Right atrium auricular region (tissue), 2 donors: ENCODE measurements at regions not wholly inside any gene's neighbourhood (a gene's known extent, or its start where the extent isn't known, plus 50 kb on each side); places are given as distances from the start of the nearest gene placed in this dataset.

Experiments used
- DNase-seq: peaks from one replicate; pipeline ENCODE4 v3.0.0-alpha.2; 2019; ENCODE audit warnings: low spot score
- H3K27ac ChIP-seq, 2 donors: fragments of 200-600 bp; sonication (generic); 1 replicate in 1 of 2; 2 replicates in 1 of 2; pipeline ENCODE4 v1.5.1; 2016 to 2019
- H3K27me3 ChIP-seq, 2 donors: fragments of 200-600 bp; sonication (generic); one replicate each; pipeline versions ENCODE4 v1.5.1 to v1.6.0; 2017 to 2019
- H3K36me3 ChIP-seq: fragments of 200-600 bp; sonication (generic); one replicate; pipeline ENCODE4 v1.5.1; 2016
- H3K4me1 ChIP-seq, 2 donors: fragments of 200-600 bp; sonication (generic); one replicate each; pipeline versions ENCODE4 v1.5.1 to v1.6.0; 2017 to 2019
- H3K4me3 ChIP-seq, 2 donors: fragments of 200-600 bp; sonication (generic); 1 replicate in 1 of 2; 2 replicates in 1 of 2; pipeline ENCODE4 v1.5.1; 2017 to 2019; ENCODE audit warnings: mild to moderate bottlenecking in 1 of 2, moderate library complexity in 1 of 2
- H3K9me3 ChIP-seq, 2 donors: fragments of 200-600 bp; sonication (generic); one replicate each; pipeline ENCODE4 v1.5.1; 2019
- CTCF ChIP-seq, 2 donors: fragments of 200-600 bp; sonication (generic); IDR thresholded peaks; one replicate each; pipeline ENCODE4 v1.5.1; 2019; ENCODE audit warnings: antibody characterized with exemption in 2 of 2

- Histone ChIP-seq H3K27me3 (no peaks in the 10 kb centered on the region), H3K4me1 (no peaks in the 10 kb centered on the region), H3K9me3 (no peaks in the 10 kb centered on the region), H3K27ac (no peak overlapping the region), H3K4me3 (no peak overlapping the region), H3K36me3 (no peaks in the 10 kb centered on the region)
- DNase-seq = no peak
- TF ChIP-seq CTCF (IDR thresholded peaks at IDR 0.05) = no peak
These were observed 560.3 kb upstream of the CDH8 start for GRCh38 chr16:62596584-62596983.

- no peaks in the 10 kb centered on the region for H3K9me3 ChIP-seq
- H3K4me3 ChIP-seq = no peak overlapping the region
- no peaks in the 10 kb centered on the region for H3K4me1 ChIP-seq
- H3K27me3 ChIP-seq = no peaks in the 10 kb centered on the region
- no peaks in the 10 kb centered on the region for H3K36me3 ChIP-seq
- TF ChIP-seq CTCF (IDR thresholded peaks at IDR 0.05) = no peak
- no peak overlapping the region for H3K27ac ChIP-seq
- DNase-seq = no peak
These were observed 559.9 kb upstream of the CDH8 start for GRCh38 chr16:62596125-62596524.

- no peaks in the 10 kb centered on the region for H3K9me3 ChIP-seq
- H3K4me3 ChIP-seq = no peak overlapping the region
- no peaks in the 10 kb centered on the region for H3K36me3 ChIP-seq
- H3K27ac ChIP-seq = no peak overlapping the region
- H3K27me3 ChIP-seq = no peaks in the 10 kb centered on the region
- DNase-seq = no peak
- no peaks in the 10 kb centered on the region for H3K4me1 ChIP-seq
- TF ChIP-seq CTCF (IDR thresholded peaks at IDR 0.05) = no peak
These were observed 550.1 kb upstream of the CDH8 start for GRCh38 chr16:62586128-62586862.

GRCh38 chr16:62585041-62585545, 548.9 kb upstream of the CDH8 start:
- Histone ChIP-seq H3K9me3 (no peaks in the 10 kb centered on the region), H3K27me3 (no peaks in the 10 kb centered on the region), H3K36me3 (no peaks in the 10 kb centered on the region), H3K4me1 (no peaks in the 10 kb centered on the region), H3K4me3 (no peak overlapping the region), H3K27ac (no peak overlapping the region)
- TF ChIP-seq CTCF (IDR thresholded peaks at IDR 0.05) = no peak
- no peak for DNase-seq

- H3K4me1 ChIP-seq = no peaks in the 10 kb centered on the region
- no peaks in the 10 kb centered on the region for H3K9me3 ChIP-seq
- no peaks in the 10 kb centered on the region for H3K27me3 ChIP-seq
- no peak for TF ChIP-seq CTCF (IDR thresholded peaks at IDR 0.05)
- H3K27ac ChIP-seq = no peak overlapping the region
- no peaks in the 10 kb centered on the region for H3K36me3 ChIP-seq
- DNase-seq = no peak
- H3K4me3 ChIP-seq = no peak overlapping the region
These were observed 547.2 kb upstream of the CDH8 start for GRCh38 chr16:62583414-62583813.

GRCh38 chr16:62573466-62573865, 537.2 kb upstream of the CDH8 start:
- TF ChIP-seq CTCF (IDR thresholded peaks at IDR 0.05) = no peak
- Histone ChIP-seq H3K4me1 (no peaks in the 10 kb centered on the region), H3K9me3 (no peaks in the 10 kb centered on the region), H3K27ac (no peak overlapping the region), H3K4me3 (no peak overlapping the region), H3K36me3 (no peaks in the 10 kb centered on the region), H3K27me3 (no peaks in the 10 kb centered on the region)
- no peak for DNase-seq
